ENCODE measurements at regions not wholly inside any gene's neighbourhood (a gene's known extent, or its start where the extent isn't known, plus 50 kb on each side); places are given as distances from the start of the nearest gene placed in this dataset.

DNA sequence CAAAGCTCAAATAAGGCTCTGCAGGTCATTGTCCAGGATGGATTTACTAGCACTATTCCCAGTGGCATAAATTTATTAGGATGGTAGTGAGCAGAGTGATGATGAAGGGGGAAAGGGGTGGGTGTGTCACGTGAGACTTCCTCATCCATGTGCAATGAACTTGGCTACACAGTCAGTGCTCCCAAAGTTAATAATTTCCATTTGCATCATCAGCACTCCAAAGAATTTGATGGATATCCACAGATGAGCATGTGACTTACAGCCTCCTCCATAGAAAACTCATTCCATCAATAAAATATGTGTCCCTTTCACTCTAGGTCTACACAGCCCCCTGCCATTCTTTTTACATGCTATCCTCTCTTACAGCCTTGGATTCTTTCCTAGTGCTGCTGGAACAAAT is 142.6 kb upstream of the PLPP4 start:
- no peak for DNase-seq

GRCh38 chr10:120318862-120319261 is 138.2 kb upstream of the PLPP4 start:
- DNase-seq = no peak

DNA sequence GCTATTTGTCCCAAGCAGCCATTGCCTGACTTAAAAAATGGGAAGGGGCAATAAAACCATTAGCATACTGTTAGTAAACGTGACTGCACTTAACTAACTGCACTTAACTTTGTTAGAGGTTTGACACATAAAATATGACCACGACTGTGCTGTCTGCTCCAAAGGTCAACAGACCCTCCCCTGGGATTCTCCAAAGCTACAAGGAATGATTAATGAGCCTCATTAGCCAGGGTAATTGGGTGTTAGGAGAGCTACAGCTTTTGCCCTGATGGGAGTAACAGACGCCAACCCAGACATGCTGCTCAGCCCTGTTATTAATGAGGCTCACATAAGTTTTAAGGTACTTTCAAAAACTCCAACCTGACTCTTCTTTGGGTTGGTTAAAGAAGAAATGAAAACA is 129.4 kb upstream of the PLPP4 start:
- DNase-seq = no peak

DNA sequence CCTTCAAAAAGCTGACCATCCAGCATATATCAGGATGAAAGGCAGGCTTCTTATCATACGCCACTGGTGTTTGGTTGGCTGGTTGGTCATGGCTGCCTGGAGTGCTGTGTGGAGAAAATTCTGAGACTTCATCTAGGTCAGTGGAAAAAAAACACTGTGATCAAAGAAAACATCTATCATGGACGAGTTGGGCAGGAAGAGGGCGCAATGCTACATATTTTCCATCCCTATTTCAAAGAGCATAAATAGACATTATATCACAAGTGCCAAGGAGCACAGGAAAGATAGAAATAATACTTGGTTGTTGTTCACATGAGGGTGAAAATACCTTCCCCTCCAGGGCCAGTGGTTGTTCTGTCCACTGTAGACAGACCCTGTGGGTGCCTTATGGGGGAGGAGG is 128.4 kb upstream of the PLPP4 start:
- DNase-seq = no peak

- DNase-seq = no peak
Measured at GRCh38 chr10:120335553-120335952, 121.5 kb upstream of the PLPP4 start.

GRCh38 chr10:120336306-120336910 is 120.6 kb upstream of the PLPP4 start:
- DNase-seq = no peak

- no peak for DNase-seq
Measured at GRCh38 chr10:120336911-120337540, 120.0 kb upstream of the PLPP4 start.

GRCh38 chr10:120342115-120342714 is 114.8 kb upstream of the PLPP4 start:
- no peak for DNase-seq

DNA sequence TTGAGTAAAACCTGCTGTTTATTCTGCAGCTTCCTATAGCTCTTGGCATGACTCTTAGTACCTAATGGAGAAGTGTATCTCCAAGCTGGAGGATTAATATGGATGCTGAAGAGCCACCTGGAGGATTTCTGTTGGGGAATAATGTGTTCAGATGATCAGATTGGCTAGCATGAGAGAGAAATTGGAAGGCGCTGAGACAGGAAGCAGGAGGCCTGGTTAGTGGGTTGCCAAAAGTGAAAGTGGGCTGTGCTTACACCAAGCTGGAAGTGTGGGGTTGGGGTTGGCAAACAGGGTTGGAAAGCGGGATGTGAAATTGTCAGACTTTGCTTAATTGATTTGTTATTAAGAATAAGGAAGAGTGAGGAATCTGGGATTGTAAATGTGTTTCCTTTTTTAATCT is 111.8 kb upstream of the PLPP4 start:
- DNase-seq = no peak

DNA sequence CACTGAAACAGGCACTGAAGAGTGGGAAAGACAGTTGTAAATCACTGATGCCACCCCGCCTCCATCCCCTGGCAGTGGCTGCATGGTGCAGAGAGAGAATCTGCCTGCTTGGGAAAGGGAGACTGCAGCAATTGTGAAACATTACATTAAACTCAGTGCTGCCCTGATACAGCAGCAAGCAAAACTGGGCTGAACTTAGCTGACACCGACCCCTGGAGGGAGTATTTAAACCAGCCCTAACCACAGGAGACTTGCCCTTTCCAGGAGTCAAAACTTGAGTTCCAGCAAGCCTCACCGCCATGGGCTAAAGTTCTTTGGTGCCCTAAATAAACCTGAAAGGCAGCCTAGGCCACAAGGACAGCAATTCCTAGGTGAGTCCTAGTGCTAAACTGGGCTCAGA is 109.4 kb upstream of the PLPP4 start:
- DNase-seq = no peak

GRCh38 chr10:120349069-120349468 is 108.0 kb upstream of the PLPP4 start:
- no peak for DNase-seq

DNA sequence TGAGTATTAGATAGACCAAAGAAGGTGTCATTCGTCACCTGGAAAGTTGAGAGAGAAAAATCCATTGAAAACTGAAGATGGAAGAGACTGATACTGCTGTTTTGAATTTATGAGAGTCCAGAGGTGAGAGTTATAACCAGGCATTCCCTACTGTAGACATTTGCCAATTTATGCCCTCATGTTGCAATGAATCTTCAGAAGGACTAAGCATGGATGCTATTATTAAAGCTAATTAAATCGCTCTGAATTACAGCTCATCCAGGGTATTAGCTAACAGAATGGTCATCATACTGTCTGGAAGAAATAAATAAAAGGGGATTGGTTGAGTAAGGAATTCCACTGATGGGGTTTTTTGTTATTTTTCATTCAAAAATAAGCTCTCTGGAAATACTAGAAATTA is 101.6 kb upstream of the PLPP4 start:
- no peak for DNase-seq

- no peak for DNase-seq
Measured at GRCh38 chr10:120360571-120360970, 96.5 kb upstream of the PLPP4 start.

DNA sequence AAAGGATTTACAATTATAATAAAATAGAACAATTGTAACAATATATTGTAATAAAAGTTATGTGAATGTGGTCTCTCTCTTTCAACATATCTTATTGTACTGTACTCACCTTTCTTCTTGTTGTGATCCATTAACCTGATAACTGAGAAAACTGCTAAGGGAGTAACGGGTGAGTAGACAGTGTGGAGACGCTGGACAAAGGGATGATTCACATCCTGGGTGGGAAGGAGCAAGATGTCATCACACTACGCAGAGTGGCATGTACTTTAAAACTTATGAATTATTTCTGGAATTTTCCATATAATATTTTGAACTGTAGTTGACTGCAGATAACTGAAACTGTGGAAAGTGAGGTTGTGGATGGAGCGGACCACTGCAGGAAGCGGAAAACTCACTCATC is 91.2 kb upstream of the PLPP4 start:
- no peak for DNase-seq

DNA sequence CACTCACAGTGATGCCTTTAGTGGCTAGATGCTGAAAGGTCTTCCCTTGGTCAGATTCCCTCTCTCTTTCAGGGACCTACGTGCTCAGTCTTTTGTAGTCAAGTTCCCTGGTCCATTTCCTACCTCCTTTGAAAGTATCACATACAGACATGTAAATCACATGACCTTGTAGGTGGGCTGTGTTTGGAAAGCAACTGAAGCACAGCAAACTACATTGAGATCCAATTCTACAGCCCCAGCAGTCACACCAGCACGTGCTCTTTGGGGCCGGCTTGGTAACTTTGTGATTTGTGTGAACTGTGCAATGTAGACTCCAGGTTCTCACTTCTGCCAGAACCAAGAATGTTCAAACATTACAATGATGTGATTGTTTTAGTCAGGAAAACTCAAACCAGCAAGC is 89.7 kb upstream of the PLPP4 start:
- no peak for DNase-seq

- DNase-seq = no peak
Measured at GRCh38 chr10:120368338-120368737, 88.7 kb upstream of the PLPP4 start.

- no peak for DNase-seq
Measured at GRCh38 chr10:120368927-120369326, 88.1 kb upstream of the PLPP4 start.

- DNase-seq = no peak
Measured at GRCh38 chr10:120369856-120370276, 87.2 kb upstream of the PLPP4 start.

DNA sequence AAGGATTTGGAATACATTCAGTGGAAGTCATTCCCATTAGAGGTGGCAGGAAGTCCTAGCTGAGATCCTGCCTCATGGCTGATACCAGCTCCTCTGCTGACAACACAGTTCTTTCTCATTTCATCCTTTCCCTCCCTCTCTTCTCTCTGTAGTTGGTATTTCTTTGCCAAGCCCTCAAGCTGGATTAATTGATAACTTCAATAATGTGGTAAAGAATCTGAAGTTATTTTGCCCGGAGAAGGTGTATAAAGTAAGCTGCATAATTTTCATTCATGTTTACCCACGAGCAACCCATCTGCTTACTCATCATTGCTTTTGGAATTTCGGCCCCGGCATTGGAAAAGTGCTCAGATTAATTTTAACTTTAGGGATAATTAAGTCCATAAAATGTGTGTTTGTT is 85.2 kb upstream of the PLPP4 start:
- no peak for DNase-seq

GRCh38 chr10:120372917-120373316 is 84.1 kb upstream of the PLPP4 start:
- no peak for DNase-seq

DNA sequence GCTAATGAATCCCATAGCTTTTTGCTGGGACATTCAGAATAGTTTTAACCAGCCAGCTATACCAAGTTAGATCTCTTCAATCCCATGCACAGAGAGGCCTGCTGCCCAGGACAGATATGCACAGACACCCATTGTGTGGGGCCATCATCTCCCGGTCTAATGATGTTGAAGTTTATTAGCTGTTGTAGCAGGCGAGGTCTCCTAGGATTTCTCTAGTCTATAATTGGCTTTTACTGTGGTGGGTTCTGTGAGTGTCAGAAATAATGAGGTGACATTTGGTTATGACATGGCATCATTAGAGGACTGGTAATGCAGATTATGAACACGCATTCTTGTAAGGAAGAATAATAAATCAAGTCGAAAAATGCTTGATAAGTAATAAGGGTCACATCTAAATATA is 81.4 kb upstream of the PLPP4 start:
- no peak for DNase-seq

GRCh38 chr10:120381931-120382330 is 75.1 kb upstream of the PLPP4 start:
- no peak for DNase-seq

- DNase-seq = no peak
Measured at GRCh38 chr10:120382360-120382759, 74.7 kb upstream of the PLPP4 start.

DNA sequence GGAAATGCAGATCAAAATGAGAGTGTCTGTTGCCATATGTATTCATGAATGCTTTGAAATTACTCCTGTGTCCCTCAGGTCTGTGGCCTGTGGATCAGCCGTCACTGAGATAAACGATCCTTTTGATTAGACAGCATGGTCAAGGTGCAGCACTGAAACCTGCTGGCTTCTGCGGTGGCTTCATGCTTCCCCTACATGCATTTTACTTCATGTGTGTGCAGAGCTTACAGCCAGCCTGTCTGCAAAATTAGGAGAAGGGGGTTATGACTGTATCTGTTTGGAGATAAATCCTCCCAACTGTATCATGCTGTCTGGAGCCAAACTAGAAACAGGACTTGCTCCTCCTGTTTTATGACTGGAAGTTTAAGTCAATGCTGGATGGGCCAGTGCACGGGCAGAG is 71.0 kb upstream of the PLPP4 start:
- no peak for DNase-seq

DNA sequence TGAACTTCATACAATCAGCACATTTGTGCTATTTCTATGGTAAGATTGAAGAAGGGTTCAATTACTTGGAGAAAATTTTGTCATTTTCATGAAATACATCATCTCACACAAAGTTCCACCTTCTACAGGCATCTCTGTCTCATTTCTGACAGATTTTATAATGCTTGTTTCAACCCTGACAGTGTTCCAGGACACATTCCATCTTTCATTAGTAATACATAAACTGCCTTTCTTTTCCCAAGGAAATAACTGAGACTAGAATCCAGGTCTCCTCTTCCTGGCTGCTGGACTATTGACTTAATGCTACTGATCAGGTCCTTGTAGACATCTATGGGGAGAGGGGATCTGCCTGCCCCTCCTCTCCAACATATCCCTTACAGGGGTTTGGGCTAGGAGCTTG is 70.1 kb upstream of the PLPP4 start:
- DNase-seq = no peak
